ENCODE measurements at regions not wholly inside any gene's neighbourhood (a gene's known extent, or its start where the extent isn't known, plus 50 kb on each side); places are given as distances from the start of the nearest gene placed in this dataset.

DNA sequence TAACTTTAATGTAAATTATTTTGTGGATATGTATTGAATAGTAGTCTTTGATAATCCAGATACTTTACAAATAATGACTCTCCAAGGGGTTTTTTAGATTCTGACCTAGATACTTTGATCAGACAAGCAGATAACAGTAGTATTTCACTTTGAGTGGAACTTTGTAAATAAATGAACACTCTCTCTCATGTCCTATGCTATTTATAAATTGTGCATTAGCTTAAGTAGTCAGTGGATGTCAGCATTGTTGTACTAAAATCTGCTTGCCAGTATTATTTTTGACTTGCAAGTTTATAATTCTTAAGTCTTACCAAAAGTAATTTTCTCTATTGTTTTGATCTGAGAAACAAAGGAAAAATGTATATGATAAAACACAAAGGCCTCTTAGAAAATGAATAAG, 1113.1 kb upstream of the NRXN1 start:
- TF ChIP-seq, protein P1, sequence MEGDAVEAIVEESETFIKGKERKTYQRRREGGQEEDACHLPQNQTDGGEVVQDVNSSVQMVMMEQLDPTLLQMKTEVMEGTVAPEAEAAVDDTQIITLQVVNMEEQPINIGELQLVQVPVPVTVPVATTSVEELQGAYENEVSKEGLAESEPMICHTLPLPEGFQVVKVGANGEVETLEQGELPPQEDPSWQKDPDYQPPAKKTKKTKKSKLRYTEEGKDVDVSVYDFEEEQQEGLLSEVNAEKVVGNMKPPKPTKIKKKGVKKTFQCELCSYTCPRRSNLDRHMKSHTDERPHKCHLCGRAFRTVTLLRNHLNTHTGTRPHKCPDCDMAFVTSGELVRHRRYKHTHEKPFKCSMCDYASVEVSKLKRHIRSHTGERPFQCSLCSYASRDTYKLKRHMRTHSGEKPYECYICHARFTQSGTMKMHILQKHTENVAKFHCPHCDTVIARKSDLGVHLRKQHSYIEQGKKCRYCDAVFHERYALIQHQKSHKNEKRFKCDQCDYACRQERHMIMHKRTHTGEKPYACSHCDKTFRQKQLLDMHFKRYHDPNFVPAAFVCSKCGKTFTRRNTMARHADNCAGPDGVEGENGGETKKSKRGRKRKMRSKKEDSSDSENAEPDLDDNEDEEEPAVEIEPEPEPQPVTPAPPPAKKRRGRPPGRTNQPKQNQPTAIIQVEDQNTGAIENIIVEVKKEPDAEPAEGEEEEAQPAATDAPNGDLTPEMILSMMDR (IDR thresholded peaks at IDR 0.05) = no peak
- Histone ChIP-seq H3K27ac (no peak overlapping the region), H3K4me1 (ENCODE audit: control insufficient read depth in 1 of 2, insufficient read depth in 1 of 2, low read depth in 1 of 2, low read length in 1 of 2) (no peaks in the 10 kb centered on the region), H3K9me3 (no peaks in the 10 kb centered on the region), H3K36me3 (no peaks in the 10 kb centered on the region), H3K4me3 (ENCODE audit: low read depth in 1 of 2, low read length in 1 of 2) (no peak overlapping the region), H3K27me3 (no peaks in the 10 kb centered on the region)

DNA sequence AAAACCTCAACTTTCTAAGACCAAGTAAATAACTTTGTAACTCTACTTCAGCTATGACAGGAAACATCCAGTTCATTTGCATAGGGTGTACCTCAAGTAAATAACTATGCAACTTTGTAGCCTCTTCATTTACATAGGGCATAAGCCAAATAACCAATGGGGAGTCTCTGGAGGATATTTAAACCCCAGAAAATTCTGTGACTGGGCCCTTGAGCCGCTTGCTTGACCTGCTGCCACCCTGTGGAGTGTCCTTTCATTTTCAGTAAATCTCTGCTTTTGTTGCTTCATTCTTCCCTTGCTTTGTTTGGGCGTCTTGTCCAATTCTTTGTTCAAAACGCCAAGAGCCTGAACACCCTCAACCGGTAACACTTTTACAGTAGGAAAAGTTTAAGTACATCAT, 1112.7 kb upstream of the NRXN1 start:
- Histone ChIP-seq H3K4me3 (ENCODE audit: low read depth in 1 of 2, low read length in 1 of 2) (no peak overlapping the region), H3K27me3 (no peaks in the 10 kb centered on the region), H3K9me3 (no peaks in the 10 kb centered on the region), H3K4me1 (ENCODE audit: control insufficient read depth in 1 of 2, insufficient read depth in 1 of 2, low read depth in 1 of 2, low read length in 1 of 2) (no peaks in the 10 kb centered on the region), H3K27ac (no peak overlapping the region), H3K36me3 (no peaks in the 10 kb centered on the region)
- TF ChIP-seq, protein P1 (IDR thresholded peaks at IDR 0.05) = no peak

DNA sequence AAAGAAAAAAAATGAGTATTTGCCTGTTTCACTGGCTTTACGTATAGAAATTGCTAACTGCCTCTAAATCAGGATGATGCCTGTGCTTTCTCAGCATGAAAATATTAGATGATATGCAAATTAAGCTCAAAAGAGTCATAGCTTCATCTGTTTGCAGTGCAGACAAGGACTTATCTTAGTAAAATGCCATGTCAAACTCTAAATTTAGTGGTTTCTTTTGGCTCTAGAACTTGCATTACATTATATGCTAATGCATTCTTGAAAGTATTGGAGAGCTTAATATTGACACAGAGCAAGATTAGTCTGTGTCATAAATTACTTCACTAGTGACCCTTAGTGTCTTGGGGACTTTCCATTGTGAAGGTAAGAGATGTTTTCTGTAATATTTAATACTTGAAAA, 1109.1 kb upstream of the NRXN1 start:
- H3K27ac ChIP-seq = no peak overlapping the region

DNA sequence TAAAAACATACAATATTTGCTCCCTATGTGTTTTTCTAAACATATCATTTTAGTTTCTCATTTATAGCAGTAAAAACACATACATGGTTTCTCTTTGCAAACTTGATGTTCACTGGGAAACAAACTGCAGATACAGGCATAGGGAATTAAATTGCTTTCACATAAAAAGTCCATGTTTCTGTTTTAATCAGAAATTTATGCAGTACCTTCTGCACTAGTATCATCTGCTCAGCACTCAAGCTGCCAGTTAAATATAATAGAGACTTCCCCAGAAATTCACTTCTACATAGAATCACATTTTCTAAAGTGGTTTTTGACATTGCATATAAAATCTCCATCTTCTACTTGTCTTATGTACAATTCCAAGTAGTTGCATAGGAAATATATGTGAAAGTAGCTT, 1107.3 kb upstream of the NRXN1 start:
- Histone ChIP-seq H3K4me3 (ENCODE audit: low read depth in 1 of 2, low read length in 1 of 2) (no peak overlapping the region), H3K27ac (no peak overlapping the region), H3K36me3 (no peaks in the 10 kb centered on the region), H3K27me3 (no peaks in the 10 kb centered on the region), H3K9me3 (no peaks in the 10 kb centered on the region), H3K4me1 (ENCODE audit: control insufficient read depth in 1 of 2, insufficient read depth in 1 of 2, low read depth in 1 of 2, low read length in 1 of 2) (no peaks in the 10 kb centered on the region)
- TF ChIP-seq, protein P1 (IDR thresholded peaks at IDR 0.05) = no peak

More for the DNA sequence above, 1109.1 kb upstream of the NRXN1 start:
- TF ChIP-seq, protein P1 (IDR thresholded peaks at IDR 0.05) = no peak
- Histone ChIP-seq H3K4me1 (ENCODE audit: control insufficient read depth in 1 of 2, insufficient read depth in 1 of 2, low read depth in 1 of 2, low read length in 1 of 2) (no peaks in the 10 kb centered on the region), H3K36me3 (no peaks in the 10 kb centered on the region), H3K9me3 (no peaks in the 10 kb centered on the region), H3K4me3 (ENCODE audit: low read depth in 1 of 2, low read length in 1 of 2) (no peak overlapping the region), H3K27me3 (no peaks in the 10 kb centered on the region)

DNA sequence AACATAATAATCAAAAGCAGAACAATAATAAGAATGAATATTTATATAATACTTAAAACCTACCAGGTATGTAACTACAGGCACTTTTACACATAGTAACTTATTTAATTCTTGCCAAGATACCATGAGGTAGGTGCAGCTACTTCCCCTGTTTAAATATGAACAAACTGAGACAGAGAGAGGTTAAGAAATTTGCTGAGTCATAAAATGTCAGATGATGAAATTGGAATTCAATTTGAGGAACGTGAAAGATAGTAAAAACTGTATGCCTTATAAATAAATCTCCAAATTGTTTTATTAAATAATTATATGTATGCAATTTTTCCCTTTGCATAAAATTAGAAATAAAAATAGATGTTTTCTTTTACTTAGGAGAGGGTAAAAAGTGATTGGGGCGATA, 1103.3 kb upstream of the NRXN1 start:
- Histone ChIP-seq H3K36me3 (no peaks in the 10 kb centered on the region), H3K4me1 (ENCODE audit: control insufficient read depth in 1 of 2, insufficient read depth in 1 of 2, low read depth in 1 of 2, low read length in 1 of 2) (no peaks in the 10 kb centered on the region), H3K4me3 (ENCODE audit: low read depth in 1 of 2, low read length in 1 of 2) (no peak overlapping the region), H3K27me3 (no peaks in the 10 kb centered on the region), H3K9me3 (no peaks in the 10 kb centered on the region), H3K27ac (no peak overlapping the region)
- TF ChIP-seq, protein P1 (IDR thresholded peaks at IDR 0.05) = no peak

DNA sequence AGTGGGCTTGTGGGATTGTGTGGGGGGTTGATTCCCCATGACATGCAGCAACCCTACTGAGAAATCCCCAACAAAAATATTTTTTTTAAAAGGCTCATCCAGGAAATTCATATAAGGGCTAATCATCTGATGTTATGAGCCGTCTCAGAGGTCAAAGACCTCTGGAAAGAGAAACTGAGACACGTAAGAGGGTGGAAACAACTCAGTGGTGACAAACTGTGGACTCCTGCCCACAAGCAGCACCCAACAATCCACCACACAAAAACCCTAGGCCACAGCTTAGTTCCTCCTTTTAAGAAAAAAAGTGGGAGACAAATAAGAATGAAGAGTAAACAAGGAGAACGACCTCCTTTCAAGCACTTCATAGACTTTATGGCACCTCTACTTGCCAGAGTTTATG, 1096.1 kb upstream of the NRXN1 start:
- H3K27ac ChIP-seq = no peak overlapping the region
- H3K36me3 ChIP-seq = no peaks in the 10 kb centered on the region
- H3K27me3 ChIP-seq = no peaks in the 10 kb centered on the region
- no peaks in the 10 kb centered on the region for H3K9me3 ChIP-seq
- no peak overlapping the region for H3K4me3 ChIP-seq (ENCODE audit: low read depth in 1 of 2, low read length in 1 of 2)
- TF ChIP-seq, protein P1 (IDR thresholded peaks at IDR 0.05) = no peak
- H3K4me1 ChIP-seq (ENCODE audit: control insufficient read depth in 1 of 2, insufficient read depth in 1 of 2, low read depth in 1 of 2, low read length in 1 of 2) = no peaks in the 10 kb centered on the region
